Activated CD4-positive, alpha-beta T cell treated with anti-CD3 and anti-CD28 coated beads for 24 hours (primary cell): ENCODE measurements at regions not wholly inside any gene's neighbourhood (a gene's known extent, or its start where the extent isn't known, plus 50 kb on each side); places are given as distances from the start of the nearest gene placed in this dataset.
"Not testable (repeated sequence)": the region's sequence is repeated elsewhere in the genome, so short reads cannot be mapped to it uniquely, and the experiment has no call there.

ENCODE experiments used
- DNase-seq, 2 donors: peaks; one replicate each; pipeline ENCODE4 v3.0.0-alpha.2; 2020; ENCODE audit warnings: low read depth in 2 of 2

DNA sequence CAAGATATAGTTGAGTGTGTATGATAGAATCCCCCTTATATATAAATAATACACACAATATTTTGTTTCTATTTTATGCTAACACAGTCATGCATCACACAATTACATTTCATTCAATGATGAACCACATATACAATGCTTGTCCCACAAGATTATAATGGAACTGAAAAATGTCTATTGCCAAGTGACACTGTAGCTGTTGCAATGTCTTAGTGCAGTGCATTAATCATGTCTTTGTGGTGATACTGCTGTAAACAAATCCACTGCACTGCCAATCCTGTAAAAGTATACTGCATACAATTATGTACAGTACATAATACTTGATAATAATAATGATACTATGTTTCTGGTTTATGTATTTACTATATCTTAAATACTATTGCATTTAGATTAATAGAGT, 512.1 kb upstream of the CNTN3 start:
- DNase-seq, result no peak

DNA sequence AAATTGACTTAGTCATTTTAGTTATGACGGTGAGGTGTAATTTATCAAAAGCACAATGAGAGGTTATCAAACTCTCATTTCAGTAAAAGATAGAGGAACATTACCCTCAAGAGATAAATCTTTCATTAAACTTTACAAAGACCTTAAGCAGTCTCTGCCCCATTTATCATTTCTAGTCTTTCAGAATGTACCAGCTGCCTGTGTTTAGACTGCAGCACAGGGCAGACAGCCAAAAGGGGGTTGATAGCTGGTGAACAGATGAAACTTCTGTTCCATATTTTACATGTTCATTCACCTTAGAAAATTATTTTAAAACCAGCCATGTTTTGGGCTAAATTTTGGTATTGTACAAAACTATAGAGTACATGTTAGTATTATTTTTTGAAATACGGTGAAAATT, 514.6 kb upstream of the CNTN3 start:
- DNase-seq, result no peak

DNA sequence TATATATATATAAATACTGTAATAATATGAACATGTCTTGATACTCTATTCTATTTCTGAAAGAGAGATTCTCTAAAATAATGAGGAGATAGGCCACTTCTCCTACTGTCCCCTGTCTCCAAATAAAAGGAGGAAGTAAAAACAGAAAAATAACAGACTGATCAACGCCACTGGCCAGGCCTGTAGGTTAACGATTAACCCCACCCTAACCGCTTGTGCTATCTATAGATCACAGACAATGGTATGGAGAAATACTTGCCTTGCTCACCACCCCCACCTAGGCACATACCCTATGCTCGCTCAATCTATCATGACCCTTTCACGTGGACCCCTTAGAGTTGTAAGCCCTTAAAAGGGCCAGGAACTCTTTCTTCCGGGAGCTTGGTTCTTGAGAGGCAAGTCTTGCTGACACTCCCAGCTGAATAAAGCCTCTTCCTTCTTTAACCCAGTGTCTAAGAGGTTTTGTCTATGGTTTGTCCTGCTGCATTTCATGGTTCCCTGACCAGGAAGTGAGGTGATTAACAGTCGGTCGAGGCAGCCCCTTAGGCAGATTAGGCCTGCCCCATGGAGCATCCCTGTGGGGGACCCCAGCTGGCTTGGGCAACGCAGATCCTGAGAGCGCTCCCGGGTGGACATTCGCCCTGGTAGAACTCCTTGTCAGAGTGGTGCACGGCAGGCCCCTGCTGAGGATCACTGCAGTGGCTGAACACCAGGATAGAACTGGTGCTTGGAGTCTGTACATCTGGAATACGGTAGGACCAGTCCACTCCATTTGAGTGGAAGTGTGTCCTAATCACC, 521.8 kb upstream of the CNTN3 start:
- DNase-seq, result no peak

DNA sequence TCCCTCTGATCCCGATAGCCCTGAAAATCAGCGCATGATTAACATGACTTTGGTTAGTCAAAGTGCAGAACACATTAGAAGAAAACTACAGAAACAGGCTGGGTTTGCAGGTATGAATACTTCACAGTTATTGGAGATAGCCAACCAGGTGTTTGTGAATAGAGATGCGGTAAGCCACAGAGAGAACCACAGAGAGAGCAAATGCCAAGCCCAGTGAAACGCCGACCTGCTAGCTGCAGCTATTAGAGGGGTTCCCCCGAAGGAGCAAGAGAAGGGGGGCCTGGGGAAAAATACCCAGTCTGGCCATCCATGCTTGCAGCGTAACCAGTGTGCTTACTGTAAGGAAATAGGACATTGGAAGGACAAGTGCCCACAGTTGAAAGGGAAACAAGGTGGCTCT, 523.9 kb upstream of the CNTN3 start:
- DNase-seq, result no peak

DNA sequence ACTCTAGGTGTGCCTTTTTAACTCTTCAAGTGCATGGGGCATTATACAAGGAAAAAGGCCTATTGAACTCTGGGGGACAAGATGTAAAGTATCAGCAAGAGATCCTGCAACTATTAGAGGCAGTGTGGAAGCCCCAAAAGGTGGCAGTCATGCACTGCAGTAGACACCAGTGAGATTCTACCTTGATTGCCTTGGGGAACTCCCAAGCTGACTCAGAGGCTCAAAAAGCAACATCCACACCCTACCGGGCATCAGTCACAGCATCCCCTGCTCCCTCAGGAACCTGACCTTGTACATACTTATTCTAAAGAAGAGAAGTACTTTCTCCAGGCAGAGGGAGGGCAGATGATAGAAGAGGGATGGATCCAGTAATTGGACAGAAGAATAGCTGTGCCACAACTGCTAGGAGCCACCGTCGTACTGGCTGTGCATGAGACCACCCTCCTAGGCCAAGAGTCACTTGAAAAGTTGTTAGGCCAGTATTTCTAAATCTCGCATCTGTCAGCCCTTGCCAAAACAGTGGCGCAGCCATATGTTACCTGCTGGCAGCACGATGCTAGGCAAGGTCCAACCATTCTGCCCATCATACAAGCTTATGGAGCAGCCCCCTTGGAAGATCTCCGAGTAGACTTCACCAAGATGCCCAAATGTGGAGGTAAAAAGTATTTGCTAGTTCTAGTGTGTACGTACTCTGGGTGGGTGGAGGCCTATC, 523.1 kb upstream of the FRG2C start:
- DNase-seq, result no peak

DNA sequence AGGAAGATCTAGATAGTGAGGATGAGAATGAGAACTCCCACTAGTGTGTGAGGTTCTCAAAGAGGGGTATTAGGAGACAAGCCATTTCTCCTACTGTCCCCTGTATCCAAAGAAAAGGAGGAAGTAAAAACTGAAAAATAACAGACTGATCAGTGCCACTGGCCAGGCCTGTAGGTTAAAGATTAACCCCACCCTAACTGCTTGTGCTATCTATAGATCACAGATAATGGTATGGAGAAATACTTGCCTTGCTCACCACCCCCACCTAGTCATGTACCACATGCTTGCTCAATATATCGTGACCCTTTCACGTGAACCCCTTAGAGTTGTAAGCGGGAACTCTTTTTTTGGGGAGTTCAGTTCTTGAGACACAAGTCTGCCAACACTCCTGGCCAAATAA, 519.7 kb upstream of the FRG2C start:
- DNase-seq, result no peak

DNA sequence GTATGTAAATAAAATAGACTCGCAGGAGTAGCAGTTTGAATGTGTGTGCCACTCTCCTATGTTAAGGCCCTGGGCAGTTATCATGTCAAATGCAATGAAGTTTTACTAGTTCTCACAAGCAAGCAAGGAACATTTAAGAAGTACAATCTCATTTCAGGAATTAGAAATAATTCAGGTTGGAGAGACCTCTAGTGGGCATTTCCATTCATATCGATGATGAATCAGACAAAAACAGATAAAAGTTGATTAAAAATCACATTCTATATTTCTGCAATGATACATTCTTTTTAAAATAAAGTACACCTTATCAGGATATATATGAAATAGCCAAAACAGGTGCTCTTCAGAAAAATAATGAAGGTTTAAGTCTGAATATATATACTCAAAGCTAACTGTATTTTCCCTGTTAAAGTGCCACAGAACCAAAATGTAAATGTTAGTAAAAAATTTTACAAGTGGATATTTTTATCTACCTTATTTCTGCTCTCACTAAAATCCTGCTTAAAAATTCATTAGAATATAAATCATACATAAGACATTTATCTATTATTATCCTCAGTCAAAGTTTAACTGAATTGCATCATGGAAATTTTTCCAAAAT, 492.4 kb upstream of the FRG2C start:
- no peak for DNase-seq

DNA sequence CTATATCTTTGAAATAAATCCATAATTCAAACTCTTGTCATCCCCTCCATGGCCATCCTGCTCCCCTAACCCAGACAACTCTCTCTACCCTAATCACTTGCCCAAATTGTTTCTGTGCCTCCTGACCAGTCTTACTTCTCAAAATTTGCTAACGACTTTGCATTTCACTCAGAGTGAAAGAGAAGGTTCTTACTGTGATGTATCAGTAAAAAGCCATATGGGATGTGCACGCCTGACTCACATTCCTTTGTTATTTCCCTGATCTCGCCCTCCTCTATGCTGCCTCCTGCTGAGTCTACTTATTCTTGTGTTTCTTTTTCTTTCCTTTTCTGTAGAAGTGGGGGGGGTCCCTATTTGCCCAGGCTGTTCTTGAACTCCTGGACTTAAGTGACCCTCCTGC, 487.2 kb upstream of the FRG2C start:
- no peak for DNase-seq

DNA sequence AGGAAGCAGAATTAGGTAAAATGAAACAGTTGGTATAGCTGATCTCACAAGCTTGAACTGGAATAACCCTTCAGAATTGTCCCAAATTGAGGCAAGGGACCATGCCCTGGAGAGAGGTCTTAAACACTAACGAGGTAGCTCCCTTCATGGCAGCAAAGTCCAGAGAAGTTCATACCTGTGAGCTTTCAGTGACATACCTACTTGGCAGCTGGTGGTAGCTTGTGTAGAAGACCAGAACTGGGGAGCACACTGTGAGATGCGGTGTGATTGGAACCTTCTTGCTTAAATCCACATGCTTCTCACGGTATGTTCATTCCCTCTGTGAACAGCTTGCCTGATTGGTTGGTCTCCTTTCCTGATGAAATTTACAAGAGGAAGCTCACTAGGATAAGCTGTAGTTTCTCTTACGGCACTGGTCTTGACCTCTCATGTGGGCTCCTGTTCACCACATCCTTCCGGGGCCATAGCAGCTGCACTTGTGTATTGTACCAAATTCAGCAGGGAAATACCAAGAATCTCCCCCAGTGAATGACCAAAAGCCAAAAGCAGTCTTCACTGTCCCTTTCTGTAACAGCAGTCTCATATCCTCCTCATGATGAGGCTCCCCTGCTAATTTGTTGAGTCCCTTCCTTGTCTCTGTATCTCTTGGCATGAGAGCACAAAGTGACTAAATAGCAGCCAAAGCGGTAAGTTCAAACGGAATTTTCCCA, 483.7 kb upstream of the FRG2C start:
- no peak for DNase-seq

DNA sequence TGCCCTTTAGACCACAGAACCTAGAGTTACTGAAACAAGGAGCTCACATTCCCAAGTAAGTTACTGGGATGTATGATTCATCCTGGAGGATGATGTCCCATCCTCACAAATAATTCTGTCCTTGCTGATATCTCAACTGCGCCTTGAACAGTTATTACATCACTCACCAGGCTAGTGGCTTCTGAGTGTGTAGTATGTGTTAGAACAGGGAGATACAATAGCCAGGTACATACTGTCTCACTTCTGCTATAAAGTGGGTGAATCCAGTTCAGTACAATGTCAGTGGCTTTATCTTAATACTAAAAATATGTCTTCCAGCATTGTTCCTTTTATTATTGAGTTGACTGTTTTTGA, 483.2 kb upstream of the FRG2C start:
- no peak for DNase-seq

DNA sequence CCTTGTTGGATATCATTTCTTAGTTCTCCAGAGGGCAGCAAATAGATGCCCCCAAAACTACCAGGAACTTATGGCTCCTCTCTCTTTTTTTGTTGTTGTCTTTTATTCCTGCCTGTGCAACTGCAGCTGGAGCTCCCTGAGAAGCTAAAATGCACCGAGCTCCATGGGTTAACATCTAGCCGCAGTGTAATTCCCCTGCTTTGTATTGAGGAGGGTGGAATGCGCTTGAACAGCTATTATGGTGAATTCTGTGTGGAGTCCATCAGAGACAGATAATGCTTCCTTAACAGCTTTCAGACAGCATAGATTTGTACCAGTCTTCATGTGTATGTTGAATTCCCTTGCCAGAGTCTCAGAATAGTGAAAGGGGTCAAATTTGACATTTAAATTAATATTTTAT, 475.2 kb upstream of the FRG2C start:
- no peak for DNase-seq

DNA sequence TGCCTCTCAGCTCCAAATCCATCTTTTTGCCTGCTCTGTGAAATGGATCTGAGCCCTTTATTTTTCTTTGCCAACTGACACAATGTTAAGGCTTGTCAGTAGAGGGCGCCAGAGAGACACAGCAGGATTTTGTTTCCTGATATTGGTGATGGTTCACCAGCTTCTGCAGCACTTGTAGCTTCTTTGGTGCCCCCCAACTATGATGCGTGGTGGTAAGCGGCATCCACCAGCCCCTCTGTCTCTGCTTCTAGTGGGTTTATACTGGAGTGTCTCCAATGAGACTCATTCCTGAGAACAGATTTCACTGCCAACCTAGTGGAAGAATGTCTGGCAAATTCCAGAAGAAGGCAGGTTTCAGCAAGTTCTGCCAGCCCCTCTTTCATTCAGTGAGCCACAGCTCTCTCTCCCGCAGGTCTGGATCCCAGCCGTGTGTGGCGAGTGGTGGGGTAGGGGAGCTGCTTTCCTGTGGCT, 471.9 kb upstream of the FRG2C start:
- DNase-seq, result peak; percentile 22 to 33

DNA sequence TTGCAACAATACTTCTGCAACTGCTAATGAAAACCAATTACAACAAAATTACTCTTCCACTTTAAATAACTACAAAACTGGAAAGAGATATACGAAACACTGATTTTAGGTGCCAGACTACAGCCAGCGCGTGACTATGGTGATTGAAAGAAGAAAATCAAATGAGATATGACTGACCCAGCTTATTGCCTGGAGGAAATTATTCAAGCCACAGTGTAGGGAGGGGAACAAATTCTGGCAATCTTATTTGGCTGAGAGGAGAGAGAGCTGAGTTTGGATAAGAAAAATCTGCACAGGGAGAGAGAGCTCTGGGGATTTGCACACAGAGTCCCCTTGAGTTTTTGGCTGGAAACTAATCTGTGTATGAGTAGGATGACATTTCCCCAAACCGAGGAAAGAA, 470.3 kb upstream of the FRG2C start:
- no peak for DNase-seq

DNA sequence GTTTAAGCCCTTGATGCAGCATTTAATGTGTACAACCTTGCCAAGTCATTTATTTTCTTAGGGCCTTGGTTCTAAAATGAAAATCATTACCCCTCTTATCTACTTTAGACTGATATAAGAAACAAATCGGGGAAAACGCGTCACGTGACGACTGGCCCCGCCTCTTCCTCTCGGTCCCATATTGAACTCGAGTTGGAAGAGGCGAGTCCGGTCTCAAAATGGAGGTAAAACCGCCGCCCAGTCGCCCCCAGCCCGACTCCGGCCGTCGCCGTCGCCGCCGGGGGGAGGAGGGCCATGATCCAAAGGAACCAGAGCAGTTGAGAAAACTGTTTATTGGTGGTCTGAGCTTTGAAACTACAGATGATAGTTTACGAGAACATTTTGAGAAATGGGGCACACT, 449.8 kb upstream of the FRG2C start:
- DNase-seq, result not testable (repeated sequence)

DNA sequence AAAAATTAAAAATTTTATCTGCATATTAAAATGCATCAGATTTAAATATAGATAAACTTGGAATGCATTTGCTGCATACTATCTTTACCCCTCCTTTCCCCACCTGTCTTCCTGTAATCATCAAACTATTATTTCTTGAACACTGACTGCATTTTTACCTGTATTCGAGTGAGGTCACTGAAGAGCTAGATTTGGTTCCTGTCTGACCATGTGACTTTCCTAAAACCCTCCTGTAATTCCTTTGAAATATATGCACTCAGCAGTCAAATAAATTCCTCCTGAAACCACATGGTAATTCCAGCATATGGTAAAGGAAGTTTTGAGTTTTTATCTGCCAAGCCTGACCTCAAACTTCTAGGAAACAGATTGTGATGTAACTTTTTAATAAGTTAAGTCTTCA, 445.6 kb upstream of the FRG2C start:
- no peak for DNase-seq

DNA sequence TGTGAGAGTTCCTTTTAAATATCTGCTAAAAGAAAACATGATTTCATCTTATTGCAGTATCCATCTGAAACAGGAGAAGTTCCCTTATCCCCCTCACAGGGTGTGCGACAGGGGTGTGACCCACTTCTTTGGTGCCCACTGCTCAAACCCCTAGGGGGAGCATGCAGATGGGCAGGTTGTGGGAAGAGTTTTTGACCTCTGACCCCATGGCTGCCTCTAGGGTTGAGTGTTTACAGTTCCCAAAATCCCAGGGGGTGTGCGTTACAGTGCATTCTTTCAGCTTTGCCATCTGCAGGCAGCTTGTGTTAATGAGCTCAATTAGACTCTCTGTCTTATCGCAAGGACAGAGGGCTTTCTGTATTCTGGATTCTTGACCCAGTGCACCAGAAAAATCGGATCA, 443.2 kb upstream of the FRG2C start:
- no peak for DNase-seq

DNA sequence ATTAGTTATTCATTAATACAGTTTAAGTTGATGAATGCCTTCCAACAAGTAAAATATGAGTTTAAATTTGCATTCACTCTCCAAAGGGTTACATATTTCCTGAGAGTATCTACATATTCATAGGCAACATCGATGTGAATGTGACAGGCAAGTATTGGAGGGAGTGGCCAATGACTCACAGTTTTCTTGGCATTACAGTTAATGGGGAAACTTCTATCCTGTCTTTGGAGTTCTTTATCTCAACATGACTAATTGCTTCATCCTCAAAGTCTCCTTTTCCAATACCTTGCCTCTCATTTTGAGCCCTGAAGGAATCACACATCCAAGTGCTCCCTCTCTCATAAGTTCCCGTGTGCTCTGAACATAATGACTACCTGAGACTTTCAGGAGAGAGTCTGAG, 439.7 kb upstream of the FRG2C start:
- DNase-seq, result no peak

DNA sequence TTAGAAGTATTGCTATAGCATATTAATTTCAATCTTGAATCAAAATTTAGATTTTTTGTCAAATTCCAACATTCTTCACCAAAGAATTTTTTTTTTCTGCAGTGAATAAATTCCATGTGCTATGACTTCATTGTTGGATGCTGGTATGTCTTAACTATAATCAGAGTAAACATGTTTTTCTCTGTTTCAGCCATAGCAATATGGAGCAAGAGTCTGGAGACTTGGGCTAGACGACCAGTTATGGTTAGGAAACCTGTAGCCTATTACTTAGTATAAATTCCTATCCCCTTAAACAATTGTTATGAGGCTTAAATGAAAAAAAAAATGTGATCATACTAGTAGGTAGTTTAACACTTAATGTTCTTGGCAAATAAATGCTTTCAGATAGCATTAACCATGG, 431.9 kb upstream of the FRG2C start:
- DNase-seq, result no peak

DNA sequence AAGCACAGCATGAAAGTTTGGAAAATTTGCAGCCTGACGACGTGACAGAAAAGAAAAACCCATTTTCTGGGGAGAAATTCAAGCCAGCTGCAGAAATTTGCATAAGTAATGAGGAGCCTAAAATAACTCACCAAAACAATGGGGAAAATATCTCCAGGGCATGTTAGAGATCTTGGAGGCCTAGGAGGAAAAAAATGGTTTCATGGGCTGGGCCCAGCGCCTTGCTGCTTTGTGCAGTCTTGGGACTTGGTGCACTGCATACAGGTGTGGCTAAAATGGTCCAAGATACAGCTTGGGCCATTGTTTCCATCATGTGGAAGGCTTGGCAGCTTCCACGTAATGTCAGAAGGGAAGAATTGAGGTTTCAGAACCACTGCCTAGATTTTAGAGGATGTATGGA, 428.5 kb upstream of the FRG2C start:
- DNase-seq, result no peak

DNA sequence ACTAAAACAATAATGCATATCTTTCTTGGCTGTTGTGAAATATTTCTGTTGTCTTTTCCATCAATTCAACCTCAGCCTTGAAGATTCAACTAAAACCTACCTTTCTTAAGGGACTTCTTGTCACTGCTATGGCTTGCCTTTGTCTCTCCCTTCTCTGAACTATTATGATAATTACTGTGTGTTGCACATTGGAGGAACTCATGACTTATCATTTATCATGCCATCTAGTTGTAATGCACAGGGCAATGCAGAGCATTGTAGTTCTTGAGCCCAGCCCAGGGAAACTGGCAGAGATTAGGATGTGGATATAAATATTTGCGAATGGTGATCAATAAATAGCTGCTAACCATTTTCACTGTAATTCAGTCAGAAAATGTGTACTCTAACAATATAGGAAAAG, 427.1 kb upstream of the FRG2C start:
- DNase-seq, result no peak

DNA sequence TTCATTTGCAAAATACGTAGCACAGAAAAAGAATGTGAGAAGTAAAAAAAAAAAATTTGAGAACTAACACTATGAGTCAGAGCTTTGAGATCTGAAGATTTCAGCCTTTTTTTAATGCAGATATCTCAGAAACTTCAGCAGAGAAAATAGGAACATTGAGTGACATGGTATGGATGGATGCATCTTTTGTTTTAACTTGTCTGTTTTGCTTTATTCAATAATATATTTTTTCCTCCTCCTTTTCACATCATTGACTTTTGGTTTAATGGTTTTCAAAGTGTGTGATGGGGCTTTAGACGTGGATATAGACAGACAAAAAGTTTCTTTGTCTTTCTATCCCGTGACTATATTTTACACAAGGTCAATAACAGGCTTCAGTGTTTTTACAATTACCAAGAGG, 426.7 kb upstream of the FRG2C start:
- DNase-seq, result no peak

DNA sequence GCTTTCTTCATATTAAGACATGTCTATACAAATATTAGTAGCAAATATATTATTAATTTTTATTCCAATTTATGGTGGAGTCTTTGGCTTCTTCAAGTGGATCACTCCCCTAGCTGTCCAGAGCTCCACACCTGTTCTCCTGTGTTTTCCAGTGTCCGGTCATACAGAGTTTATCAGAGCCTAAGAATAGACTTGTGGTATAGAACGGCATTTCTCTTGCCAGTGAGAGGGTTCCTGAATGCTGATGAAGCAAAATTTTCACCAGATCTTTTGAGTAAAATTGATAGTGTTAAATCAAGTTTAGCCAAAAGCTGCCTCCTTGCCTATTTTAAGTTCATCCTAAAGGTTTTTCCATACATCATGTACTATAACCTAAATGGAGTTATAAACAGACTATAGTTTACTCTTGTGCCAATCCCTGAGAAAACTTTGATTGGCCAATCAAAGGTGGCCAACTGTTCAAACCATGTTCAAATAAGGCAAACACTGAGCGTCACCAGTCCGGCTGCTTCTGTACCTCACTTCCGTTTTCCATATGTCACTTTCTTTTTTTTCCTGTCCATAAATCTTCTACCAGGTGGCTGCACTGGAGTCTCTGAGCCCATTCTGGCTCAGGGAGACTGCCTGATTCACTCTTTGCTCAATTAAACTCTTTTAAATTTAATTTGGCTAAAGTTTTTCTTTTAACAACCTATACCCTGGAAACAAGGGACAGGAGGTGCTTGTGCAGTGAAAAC, 422.7 kb upstream of the FRG2C start:
- DNase-seq, result not testable (repeated sequence)
